BJ (cell line): ENCODE measurements at regions not wholly inside any gene's neighbourhood (a gene's known extent, or its start where the extent isn't known, plus 50 kb on each side); places are given as distances from the start of the nearest gene placed in this dataset.
"Not testable (repeated sequence)": the region's sequence is repeated elsewhere in the genome, so short reads cannot be mapped to it uniquely, and the experiment has no call there.

Experiments used
- CTCF ChIA-PET: fragments of 350-600 bp; formaldehyde crosslinking; extraction: SDS; loops from one replicate; lab custom pipeline; 2021; ENCODE audit warnings: antibody characterized with exemption, inconsistent platforms; lab: Yijun Ruan, JAX
- POLR2A ChIA-PET: fragments of 300-600 bp; sonication (Branson Sonifier 250); formaldehyde crosslinking; extraction: SDS; loops from one replicate; lab custom pipeline; 2021; ENCODE audit warnings: antibody characterized with exemption; lab: Charles Lee
- DNase-seq: peaks from one replicate; pipeline ENCODE4 v3.0.0-alpha.2; 2011; ENCODE audit warnings: low read depth
- H3K27me3 ChIP-seq: 2 replicates; pipeline ENCODE4 v1.6.0; 2011; ENCODE audit warnings: low read length; ENCODE audit not compliant: control insufficient read depth, insufficient read depth
- H3K36me3 ChIP-seq: 2 replicates; pipeline ENCODE4 v1.5.1; 2011; ENCODE audit warnings: low read length; ENCODE audit not compliant: control insufficient read depth, insufficient read depth
- H3K4me3 ChIP-seq: 2 replicates; pipeline ENCODE4 v1.5.1; 2011; ENCODE audit warnings: low read depth, mild to moderate bottlenecking, control low read depth, low read length
- CTCF ChIP-seq: IDR thresholded peaks from 2 replicates; pipeline ENCODE4 v1.5.1; 2011; ENCODE audit warnings: low read depth, mild to moderate bottlenecking, control low read depth, inconsistent platforms, low read length, moderate library complexity; ENCODE audit not compliant: insufficient read depth

GRCh38 chr2:103396152-103396551 lies 634.3 kb downstream of the TMEM182 start:
- ChIA-PET POLR2A (no interaction called here), CTCF (interaction anchor here (0.6 kb wide), 1 partner anchor 43 kb away, joined by 4 read pairs; no protein-coding TSS in a partner anchor)
- TF ChIP-seq CTCF: no peak
- DNase-seq: no peak
- H3K4me3 ChIP-seq: no peak overlapping the region
- H3K27me3 ChIP-seq: no peaks in the 10 kb centered on the region
- H3K36me3 ChIP-seq: no peaks in the 10 kb centered on the region

DNA sequence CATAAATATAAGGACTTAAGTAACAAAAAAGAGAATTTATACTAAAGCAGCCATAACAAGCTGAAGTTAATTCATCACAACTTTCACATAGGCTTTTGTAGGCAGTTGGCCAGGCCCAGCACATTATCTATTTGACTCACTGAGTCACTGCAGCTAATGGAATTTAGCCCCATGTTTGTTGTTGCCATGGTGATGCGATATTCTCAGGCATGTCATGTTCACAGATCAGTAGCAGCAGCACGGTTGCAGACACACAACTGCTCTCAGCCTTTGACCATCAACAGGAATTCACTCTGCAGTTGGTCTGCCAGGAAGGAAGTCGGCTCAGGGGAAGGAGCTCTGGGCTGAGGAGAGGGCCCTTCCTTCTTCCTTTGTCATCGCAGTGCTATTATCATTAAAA lies 639.8 kb downstream of the TMEM182 start:
- Histone ChIP-seq H3K4me3 (no peak overlapping the region), H3K27me3 (no peaks in the 10 kb centered on the region), H3K36me3 (no peaks in the 10 kb centered on the region)
- DNase-seq: no peak
- CTCF ChIA-PET: no interaction called here
- TF ChIP-seq CTCF: no peak
- POLR2A ChIA-PET: no interaction called here

DNA sequence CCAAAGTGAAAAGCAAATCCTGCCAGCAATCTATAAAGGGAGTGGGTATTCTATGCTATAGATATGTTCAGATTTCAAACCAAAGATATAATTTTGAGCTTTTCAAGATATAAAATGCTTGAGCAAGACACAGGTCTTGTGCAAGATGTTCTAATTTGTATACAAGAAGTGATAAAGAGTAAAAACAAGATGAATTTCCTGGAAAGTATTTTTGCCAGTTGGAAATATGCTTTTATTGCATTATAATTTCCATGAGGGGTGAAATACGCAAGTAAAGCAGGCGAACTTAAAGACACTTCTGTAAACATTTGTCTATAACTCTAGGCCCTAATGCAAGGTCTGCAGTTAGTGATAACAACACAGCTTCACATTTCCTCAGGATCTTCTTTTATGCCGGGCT lies 640.5 kb downstream of the TMEM182 start:
- DNase-seq: no peak
- Histone ChIP-seq H3K36me3 (no peaks in the 10 kb centered on the region), H3K4me3 (no peak overlapping the region), H3K27me3 (no peaks in the 10 kb centered on the region)
- ChIA-PET CTCF (no interaction called here), POLR2A (no interaction called here)
- TF ChIP-seq CTCF: no peak

DNA sequence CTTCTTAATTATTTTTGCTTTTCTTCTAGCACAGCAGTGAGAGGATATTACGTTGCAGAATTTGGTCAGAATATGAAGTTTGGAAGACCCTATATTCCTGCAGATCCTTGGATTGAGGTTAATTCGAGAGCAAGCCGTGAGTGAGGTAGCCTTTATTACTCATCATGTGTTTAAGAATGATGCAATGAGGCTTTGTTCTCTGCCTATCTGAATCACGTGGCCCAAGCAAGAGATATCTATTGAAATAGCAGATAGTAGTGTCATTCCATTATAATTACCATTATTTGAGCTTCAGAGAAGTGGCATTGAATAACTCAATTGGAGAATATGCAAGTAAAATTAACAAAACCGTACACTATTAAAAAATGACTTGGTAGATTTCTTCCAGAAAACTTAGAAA lies 641.1 kb downstream of the TMEM182 start:
- POLR2A ChIA-PET: no interaction called here
- TF ChIP-seq CTCF: no peak
- H3K27me3 ChIP-seq: no peaks in the 10 kb centered on the region
- CTCF ChIA-PET: no interaction called here
- no peak overlapping the region for H3K4me3 ChIP-seq
- DNase-seq: no peak
- H3K36me3 ChIP-seq: no peaks in the 10 kb centered on the region

DNA sequence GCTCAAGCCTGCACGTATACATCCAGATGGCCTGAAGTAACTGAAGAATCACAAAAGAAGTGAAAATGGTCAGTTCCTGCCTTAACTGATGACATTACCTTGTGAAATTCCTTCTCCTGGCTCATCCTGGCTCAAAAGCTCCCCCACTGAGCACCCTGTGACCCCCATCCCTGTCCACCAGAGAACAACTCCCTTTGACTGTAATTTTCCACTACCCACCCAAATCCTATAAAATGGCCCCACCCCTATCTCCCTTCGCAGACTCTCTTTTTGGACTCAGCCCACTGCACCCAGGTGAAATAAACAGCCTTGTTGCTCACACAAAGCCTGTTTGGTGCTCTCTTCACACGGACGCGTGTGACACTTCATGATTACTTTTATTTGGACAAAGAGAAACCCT lies 641.6 kb downstream of the TMEM182 start:
- H3K27me3 ChIP-seq, POLR2A ChIA-PET, CTCF ChIA-PET, DNase-seq, H3K4me3 ChIP-seq, H3K36me3 ChIP-seq: not testable (repeated sequence)

DNA sequence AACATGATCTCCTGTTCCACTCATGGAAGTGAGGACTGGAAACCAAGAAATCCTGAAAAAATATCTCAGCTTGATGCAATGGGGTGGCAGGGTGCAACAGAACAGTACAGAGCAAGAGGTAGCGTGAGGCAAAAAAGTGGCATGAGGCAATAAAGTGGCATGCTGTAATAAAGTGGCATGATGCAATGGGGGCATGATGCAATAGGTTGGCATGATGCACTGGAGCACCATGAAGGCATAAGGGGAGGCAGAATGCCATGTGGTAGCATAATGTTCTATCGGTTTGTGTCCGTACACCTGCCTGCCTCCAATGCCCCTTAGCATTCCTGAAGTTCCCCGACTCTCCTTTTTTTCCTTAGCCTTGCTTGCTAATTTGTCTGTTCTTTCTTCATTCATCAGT lies 648.4 kb downstream of the TMEM182 start:
- CTCF ChIA-PET: no interaction called here

More for the DNA sequence above, 648.4 kb downstream of the TMEM182 start:
- Histone ChIP-seq H3K27me3 (no peaks in the 10 kb centered on the region), H3K4me3 (no peak overlapping the region), H3K36me3 (no peaks in the 10 kb centered on the region)
- DNase-seq: no peak
- POLR2A ChIA-PET: no interaction called here
- no peak for TF ChIP-seq CTCF
